GM19043 (cell line): ENCODE measurements at regions not wholly inside any gene's neighbourhood (a gene's known extent, or its start where the extent isn't known, plus 50 kb on each side); places are given as distances from the start of the nearest gene placed in this dataset.
"Not testable (repeated sequence)": the region's sequence is repeated elsewhere in the genome, so short reads cannot be mapped to it uniquely, and the experiment has no call there.

Source experiments
- ATAC-seq: cut with Tn5 transposase; IDR thresholded peaks from one replicate; pipeline ENCODE4 v1.9.1; 2021; ENCODE audit warnings: low read depth; ENCODE audit not compliant: unreplicated experiment

DNA sequence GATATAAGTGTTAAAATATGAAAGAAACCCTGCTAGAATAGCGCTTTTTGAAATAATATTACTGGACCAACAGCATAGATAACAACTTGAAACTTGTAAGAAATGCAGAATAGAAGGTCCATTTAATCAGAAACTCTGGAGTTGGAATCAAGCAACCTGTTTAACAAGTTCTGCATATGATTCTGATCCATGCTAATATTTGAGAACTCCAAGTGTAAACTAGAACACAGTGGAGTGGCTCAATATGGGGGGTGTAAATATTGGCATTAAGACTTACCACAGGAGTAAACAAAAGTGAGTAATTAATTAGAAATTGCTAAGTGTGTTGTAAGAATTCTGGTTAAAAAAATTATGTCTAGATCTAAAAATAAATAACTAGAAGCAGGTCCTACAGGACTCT lies 151.2 kb downstream of the SLITRK1 start:
- no peak for ATAC-seq

GRCh38 chr13:83730674-83731073 lies 151.6 kb downstream of the SLITRK1 start:
- ATAC-seq, result no peak

- ATAC-seq, result no peak
These were observed 159.8 kb downstream of the SLITRK1 start for GRCh38 chr13:83722443-83722842.

- no peak for ATAC-seq
These were observed 166.2 kb downstream of the SLITRK1 start for GRCh38 chr13:83716121-83716520.

DNA sequence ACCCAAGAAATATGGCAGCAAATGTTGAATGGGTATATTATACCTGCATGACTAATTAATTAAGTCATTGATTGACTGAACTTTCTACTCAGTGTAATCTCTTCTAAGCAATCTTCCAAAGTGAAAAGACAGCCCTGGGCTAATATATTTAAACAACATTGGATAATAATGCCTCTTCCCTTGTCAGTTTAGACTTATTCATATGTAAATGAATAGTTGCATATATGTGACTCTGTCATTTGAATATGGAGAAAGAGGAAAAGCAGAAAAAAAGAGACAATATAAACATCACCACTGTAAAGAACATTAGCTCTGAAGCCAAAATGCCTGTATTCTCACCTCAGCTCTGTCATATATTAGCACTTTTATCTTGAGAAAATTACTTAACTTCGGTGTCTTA lies 168.0 kb downstream of the SLITRK1 start:
- no peak for ATAC-seq

GRCh38 chr13:83710133-83710515 lies 172.2 kb downstream of the SLITRK1 start:
- no peak for ATAC-seq

DNA sequence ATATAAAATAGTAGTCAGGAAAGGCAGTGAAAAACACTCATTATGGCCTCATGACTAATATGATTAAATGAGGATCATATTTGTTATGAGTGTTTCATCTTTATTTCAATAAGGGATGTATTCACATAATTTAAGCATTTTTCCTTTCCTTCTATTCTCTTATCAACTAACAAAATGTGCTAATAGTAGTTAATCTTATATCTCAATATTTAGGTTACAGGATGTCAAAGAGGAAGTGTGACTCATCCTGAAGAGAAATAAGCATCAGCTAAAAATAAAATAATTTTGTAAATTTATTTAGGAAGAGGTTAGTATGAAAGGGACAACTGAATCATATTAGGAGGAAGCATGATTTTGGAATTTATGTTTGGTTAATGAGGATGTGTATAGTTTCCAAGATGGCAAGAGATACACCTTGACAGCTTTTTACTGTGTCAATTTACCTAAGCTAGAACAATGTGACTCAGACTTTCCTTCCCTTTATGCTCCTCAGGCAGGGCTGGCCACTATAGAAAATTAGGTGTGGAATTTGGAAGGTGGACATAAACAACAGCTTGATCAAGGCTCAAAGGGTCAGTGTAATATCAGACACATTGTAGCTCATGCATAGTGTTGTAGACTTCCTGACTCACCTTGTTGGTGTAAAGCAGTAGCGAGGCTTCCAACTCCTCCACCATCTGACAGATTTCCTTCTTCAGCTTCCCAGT lies 172.7 kb downstream of the SLITRK1 start:
- ATAC-seq, result no peak

DNA sequence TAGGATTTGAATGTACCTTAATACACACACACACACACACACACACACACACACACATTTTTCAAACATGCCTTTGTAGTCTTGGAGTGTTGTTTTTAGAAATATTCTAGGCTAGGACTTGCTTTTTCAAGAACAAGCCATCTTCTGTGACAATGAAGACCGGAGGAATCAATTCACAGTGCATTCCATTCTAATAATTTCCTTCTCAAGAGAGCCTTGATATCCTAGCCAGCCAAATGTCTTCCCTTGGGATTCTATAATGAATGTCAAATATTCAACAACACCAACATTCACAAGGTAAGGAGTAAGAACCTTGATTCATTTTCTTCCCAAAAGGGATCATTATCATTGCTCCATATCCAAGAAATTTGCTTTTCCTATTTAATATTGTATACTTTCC lies 180.3 kb downstream of the SLITRK1 start:
- no peak for ATAC-seq

DNA sequence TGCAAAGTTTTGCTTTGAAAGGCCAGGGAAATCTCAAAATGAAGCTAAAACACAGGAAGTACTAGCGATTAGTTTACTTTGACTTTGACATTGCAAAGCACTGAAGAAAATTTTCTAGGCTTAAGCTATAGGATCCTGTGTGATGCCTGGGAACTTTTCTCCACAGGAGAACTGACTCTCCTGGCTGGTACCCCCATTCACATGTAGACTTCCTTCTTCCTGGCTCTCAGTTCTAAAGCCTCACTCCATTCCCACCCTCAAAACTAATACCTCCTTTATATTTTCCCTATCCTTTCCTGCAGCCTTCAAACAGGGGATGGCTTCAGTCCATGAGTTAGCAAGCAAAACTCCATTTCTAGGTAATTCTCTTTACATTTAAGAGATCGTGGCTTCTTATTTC lies 189.5 kb downstream of the SLITRK1 start:
- no peak for ATAC-seq

DNA sequence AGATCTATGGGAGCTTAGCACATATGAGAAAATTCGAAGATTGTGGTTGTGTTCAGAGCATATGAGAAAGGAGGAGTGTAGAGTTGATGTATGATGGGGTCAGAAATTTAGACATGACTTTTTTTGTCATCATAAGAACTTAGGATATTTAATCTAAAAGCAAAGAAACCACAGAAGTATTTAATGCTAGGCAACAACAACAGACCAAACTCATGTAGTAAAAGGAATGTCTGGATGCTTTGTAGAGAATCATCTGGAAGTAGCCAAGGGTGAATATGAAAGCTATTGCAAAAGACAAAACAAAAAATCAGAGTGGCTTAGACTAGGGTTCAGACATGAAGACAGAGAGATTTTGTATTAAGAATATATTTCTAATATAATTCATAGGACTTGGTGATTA lies 190.3 kb downstream of the SLITRK1 start:
- no peak for ATAC-seq

DNA sequence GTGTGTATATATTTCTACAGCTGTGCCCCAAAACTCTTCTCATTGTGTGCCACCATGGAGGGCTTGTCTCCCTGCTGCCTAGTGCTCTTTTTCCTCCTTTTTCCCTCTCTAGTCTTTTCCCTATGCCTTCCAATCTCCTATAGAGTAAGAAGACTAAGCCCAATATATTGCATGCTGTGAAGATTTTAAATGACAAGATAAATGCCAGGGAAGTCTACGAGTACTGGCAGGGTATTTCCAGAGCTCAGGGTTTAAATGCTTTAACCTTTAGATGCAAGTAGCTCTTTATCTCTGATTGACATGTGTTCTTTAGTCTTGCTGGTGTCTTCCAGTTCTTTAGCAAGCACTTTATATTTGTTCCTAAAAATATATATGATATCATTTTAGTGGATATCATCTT lies 200.7 kb downstream of the SLITRK1 start:
- no peak for ATAC-seq

DNA sequence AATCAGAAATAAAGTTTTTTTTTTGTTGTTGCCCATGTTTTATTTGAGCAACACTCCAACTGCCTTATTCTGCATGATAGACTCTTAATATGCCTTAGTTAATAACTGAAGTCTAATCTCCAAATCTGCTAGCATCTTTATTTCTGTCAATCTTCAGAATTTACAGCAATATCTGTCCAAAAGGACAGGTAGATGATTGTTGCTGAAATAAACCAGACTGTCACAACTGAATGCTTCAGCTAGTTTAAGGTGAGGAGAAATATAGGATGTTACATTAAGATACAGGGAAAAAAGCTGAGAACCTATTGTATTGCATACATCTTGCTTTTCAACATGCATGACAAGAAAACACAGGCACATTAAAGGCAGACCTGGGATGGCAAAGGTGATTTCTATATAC lies 204.3 kb downstream of the SLITRK1 start:
- no peak for ATAC-seq

DNA sequence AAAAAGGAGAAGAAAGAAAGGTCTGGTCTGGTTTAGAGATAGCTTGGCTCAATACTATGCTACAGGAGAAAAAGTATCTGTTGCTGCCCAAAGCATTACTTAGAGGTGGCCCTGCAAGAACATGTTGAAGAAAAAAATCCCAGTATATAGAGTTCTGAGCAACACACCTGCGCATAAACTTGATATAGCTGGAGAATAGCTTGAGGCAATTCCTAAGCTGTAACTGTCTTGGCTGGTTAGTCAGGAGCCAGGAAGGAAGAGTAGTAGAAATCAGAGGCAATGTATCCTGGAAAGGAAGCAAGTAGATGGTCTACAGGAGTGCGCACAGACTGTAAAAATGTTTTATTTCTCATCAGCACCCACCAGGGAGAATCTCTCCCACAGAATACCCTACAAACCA lies 209.7 kb downstream of the SLITRK1 start:
- ATAC-seq, result no peak

GRCh38 chr13:83667606-83668005 lies 214.7 kb downstream of the SLITRK1 start:
- ATAC-seq, result no peak

- no peak for ATAC-seq
These were observed 216.1 kb downstream of the SLITRK1 start for GRCh38 chr13:83666141-83666540.

- no peak for ATAC-seq
These were observed 225.0 kb downstream of the SLITRK1 start for GRCh38 chr13:83657281-83657680.

GRCh38 chr13:83642617-83643016 lies 239.7 kb downstream of the SLITRK1 start:
- ATAC-seq, result not testable (repeated sequence)

- ATAC-seq, result no peak
These were observed 247.7 kb downstream of the SLITRK1 start for GRCh38 chr13:83634601-83635000.

DNA sequence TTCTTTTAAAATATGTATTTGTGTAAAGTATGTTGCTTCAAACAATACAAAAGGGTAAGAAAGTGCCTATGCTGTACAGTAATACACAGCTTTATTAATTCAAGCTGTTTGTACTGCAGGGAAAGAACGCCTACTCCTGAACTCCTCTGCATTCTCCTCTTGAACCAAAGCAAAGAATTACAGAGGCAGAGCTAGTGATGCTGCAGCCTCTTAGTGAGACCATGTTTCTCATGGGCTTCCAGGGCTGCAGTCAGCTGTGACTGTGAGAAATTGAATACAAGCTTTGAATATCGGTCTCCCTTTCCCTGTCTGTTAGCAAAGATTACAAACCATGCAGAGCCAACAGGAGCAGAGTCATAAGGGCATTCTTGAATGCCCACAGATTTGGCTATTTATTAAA lies 248.5 kb downstream of the SLITRK1 start:
- ATAC-seq, result no peak

DNA sequence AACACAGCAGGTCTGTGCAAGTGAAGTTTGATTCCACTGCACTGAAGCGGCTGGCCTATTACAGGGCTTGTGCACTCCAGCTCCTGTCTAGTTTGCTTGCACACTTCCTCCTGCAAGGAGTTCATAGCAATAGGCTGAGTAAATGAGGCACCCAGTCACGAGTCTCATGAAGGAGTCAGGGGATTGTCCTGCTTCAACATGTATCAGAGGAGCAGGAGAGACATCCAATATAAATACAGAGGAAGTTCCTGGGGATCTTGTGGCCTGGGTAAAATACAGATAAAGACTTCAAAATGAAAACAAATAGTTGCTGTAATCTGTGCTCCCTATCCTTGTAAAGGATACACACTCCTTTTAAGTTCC lies 259.9 kb downstream of the SLITRK1 start:
- no peak for ATAC-seq

GRCh38 chr13:83621765-83622421 lies 260.4 kb downstream of the SLITRK1 start:
- no peak for ATAC-seq

GRCh38 chr13:83620530-83621220 lies 261.6 kb downstream of the SLITRK1 start:
- no peak for ATAC-seq
